Spleen (tissue), 11 donors: ENCODE measurements at regions not wholly inside any gene's neighbourhood (a gene's known extent, or its start where the extent isn't known, plus 50 kb on each side); places are given as distances from the start of the nearest gene placed in this dataset.

Source experiments
- DNase-seq: peaks from one replicate; pipeline ENCODE4 v3.0.0-alpha.2; 2020
- H3K27ac ChIP-seq, 8 donors: fragments of 200-600 bp; sonication (generic) in 7 of 8; 1 replicate in 4 of 8; 2 replicates in 4 of 8; pipeline versions ENCODE4 v1.5.0 to v1.8.0; 2016 to 2021; ENCODE audit warnings: inconsistent platforms in 4 of 8, mild to moderate bottlenecking in 4 of 8, moderate library complexity in 1 of 8
- H3K27me3 ChIP-seq, 7 donors: fragments of 200-600 bp; sonication (generic) in 6 of 7; replicated peaks in 1 of 7; 1 replicate in 4 of 7; 2 replicates in 3 of 7; pipeline versions ENCODE4 v1.5.0 to v1.8.0; 2016 to 2021; ENCODE audit warnings: inconsistent platforms in 3 of 7, mild to moderate bottlenecking in 1 of 7
- H3K36me3 ChIP-seq, 6 donors: fragments of 200-600 bp; sonication (generic) in 5 of 6; 1 replicate in 4 of 6; 2 replicates in 2 of 6; pipeline versions ENCODE4 v1.5.0 to v1.8.0; 2016 to 2021; ENCODE audit warnings: inconsistent platforms in 2 of 6
- H3K4me1 ChIP-seq, 6 donors: fragments of 200-600 bp; sonication (generic) in 5 of 6; 1 replicate in 3 of 6; 2 replicates in 3 of 6; pipeline versions ENCODE4 v1.5.0 to v1.8.0; 2016 to 2021; ENCODE audit warnings: inconsistent platforms in 3 of 6
- H3K4me3 ChIP-seq, 8 donors: fragments of 200-600 bp; sonication (generic) in 7 of 8; 1 replicate in 4 of 8; 2 replicates in 4 of 8; pipeline versions ENCODE4 v1.5.0 to v1.8.0; 2016 to 2021; ENCODE audit warnings: inconsistent platforms in 4 of 8, mild to moderate bottlenecking in 4 of 8, moderate library complexity in 2 of 8
- H3K9me3 ChIP-seq, 8 donors: fragments of 200-600 bp; sonication (generic) in 7 of 8; 1 replicate in 4 of 8; 2 replicates in 4 of 8; pipeline versions ENCODE4 v1.5.0 to v1.8.0; 2016 to 2021; ENCODE audit warnings: inconsistent platforms in 4 of 8
- POLR2A ChIP-seq, 3 donors: fragments of 450-650 bp; IDR thresholded peaks; one replicate each; pipeline ENCODE4 v1.5.1; 2017; ENCODE audit warnings: antibody characterized with exemption in 3 of 3, mild to moderate bottlenecking in 1 of 3
- POLR2AphosphoS5 ChIP-seq, 3 donors: sonication (generic); formaldehyde crosslinking; IDR thresholded peaks; one replicate each; pipeline ENCODE4 v1.5.1; 2017; ENCODE audit warnings: antibody characterized with exemption in 3 of 3
- WGBS, 5 donors: extraction: QIAGEN DNeasy Blood & Tissue Kit in 3 of 5; methylation state at CpG; one replicate each; pipeline versions ENCODE4 v1.1.5 to v1.1.7; 2013 to 2018; 5-methylcytosine and 5-hydroxymethylcytosine counted together
- intact Hi-C: fragments of 100-400 bp; cut with DNase I; formaldehyde crosslinking; loops from one replicate; pipeline ENCODE4 v1.15.0; 2023; ENCODE audit warnings: low total_unique reads
- TF ChIP-seq, protein P1 (sequence below), 11 experiments: fragments of 200-600 bp in 7 of 11; fragments of 450-650 bp in 4 of 11; sonication (generic) in 4 of 11; IDR thresholded peaks in 8 of 11; conservative IDR thresholded peaks in 3 of 11; 1 replicate in 7 of 11; 2 replicates in 4 of 11; pipeline versions ENCODE4 v1.4.0 to v1.8.0; 2016 to 2021; ENCODE audit warnings: antibody characterized with exemption in 11 of 11, inconsistent platforms in 4 of 11, mild to moderate bottlenecking in 1 of 11
- donor health status: healthy with polysubstance abuse.
- donor health status: DM: no; HTN: no; CAD: no; lungs with moderate emphysema.
- donor health status: DM: no; HTN: no; CAD: no.
- donor health status: Bipolar disorder and iron deficiency.
- donor health status: healthy.
- donor health status: DM: no; HTN: no; CAD: no.
- donor health status: DM: yes; HTN: yes; CAD: no.

DNA sequence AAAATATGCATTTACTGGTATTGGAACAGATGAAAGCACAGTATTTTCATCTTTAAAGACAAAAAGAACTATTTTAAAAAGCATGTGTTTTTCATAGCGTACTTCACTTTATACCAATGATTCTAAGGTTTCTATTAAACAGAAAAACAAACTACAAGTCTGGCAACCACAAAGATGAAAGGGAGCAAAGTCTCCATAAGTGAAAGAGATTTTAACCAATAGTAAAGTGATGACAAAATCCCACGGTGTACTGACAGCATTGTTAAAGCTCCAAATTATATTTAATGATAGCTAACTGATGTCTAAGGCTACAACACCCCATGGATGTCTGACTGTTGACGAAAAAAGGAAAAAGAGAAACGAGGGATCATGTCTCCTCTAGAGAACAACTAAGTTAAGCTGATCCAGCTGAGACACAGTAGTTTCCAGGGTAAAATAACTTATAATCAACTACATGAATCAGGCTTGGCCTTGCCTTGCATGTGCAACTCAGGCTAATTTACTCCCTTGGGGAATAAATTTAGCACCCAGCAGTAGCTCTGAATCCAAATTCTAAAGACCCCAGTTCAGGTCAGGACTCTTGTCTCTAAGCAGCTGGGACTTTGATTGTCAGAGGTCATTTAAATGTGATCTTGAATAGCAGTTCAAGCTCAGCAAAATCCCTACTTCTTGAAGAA, 56.0 kb upstream of the TAB2 start:
- TF ChIP-seq, protein P1, sequence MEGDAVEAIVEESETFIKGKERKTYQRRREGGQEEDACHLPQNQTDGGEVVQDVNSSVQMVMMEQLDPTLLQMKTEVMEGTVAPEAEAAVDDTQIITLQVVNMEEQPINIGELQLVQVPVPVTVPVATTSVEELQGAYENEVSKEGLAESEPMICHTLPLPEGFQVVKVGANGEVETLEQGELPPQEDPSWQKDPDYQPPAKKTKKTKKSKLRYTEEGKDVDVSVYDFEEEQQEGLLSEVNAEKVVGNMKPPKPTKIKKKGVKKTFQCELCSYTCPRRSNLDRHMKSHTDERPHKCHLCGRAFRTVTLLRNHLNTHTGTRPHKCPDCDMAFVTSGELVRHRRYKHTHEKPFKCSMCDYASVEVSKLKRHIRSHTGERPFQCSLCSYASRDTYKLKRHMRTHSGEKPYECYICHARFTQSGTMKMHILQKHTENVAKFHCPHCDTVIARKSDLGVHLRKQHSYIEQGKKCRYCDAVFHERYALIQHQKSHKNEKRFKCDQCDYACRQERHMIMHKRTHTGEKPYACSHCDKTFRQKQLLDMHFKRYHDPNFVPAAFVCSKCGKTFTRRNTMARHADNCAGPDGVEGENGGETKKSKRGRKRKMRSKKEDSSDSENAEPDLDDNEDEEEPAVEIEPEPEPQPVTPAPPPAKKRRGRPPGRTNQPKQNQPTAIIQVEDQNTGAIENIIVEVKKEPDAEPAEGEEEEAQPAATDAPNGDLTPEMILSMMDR (IDR thresholded peaks at IDR 0.05 in 8 of 11, conservative IDR thresholded peaks at IDR 0.05 in 3 of 11): no peak
- TF ChIP-seq POLR2A (IDR thresholded peaks at IDR 0.05) (no peak), POLR2AphosphoS5 (IDR thresholded peaks at IDR 0.05) (no peak)
- Histone ChIP-seq H3K36me3 (no peaks in the 10 kb centered on the region), H3K4me1 (peaks cover 0 to 23% (median 7%) of the 10 kb centered on the region in 6 donors), H3K27ac (no peak overlapping the region), H3K9me3 (no peaks in the 10 kb centered on the region), H3K27me3 (no peaks in the 10 kb centered on the region), H3K4me3 (no peak overlapping the region)
- WGBS, 5 donors: 78 to 86% (median 81%) methylated on average over 4 of the region's 4 CpGs
- no peak for DNase-seq
- intact Hi-C loops: no loop called here

DNA sequence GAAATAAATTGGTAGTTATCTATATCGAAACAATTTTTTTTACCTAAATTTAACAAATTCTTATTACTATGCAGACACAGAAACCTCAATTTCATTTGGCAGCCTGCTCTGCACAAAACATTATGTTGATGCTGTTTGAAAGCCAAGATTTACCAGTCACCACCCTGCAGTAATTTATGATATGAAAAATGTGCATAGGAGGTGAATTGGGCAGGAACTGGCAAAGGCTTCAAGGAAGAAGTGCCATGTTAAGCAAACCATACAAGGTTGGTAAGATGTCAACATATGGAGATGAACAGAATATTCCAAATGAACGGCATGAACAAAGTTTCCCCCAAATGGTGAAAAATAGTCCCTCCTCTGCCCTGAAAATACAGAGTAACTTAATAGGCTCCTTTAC, 54.2 kb upstream of the TAB2 start:
- H3K27ac ChIP-seq: no peak overlapping the region
- H3K27me3 ChIP-seq: no peaks in the 10 kb centered on the region
- H3K36me3 ChIP-seq: no peaks in the 10 kb centered on the region
- intact Hi-C loops: no loop called here
- 92 to 100% (median 94%) methylated on average over 2 of the region's 2 CpGs for WGBS, 5 donors
- no peak for DNase-seq
- no peak overlapping the region for H3K4me3 ChIP-seq
- H3K9me3 ChIP-seq: no peaks in the 10 kb centered on the region
- peaks cover 0 to 35% (median 13%) of the 10 kb centered on the region in 6 donors for H3K4me1 ChIP-seq
- TF ChIP-seq, protein P1 (IDR thresholded peaks at IDR 0.05 in 8 of 11, conservative IDR thresholded peaks at IDR 0.05 in 3 of 11): no peak
- TF ChIP-seq POLR2A (IDR thresholded peaks at IDR 0.05): no peak
- TF ChIP-seq POLR2AphosphoS5 (IDR thresholded peaks at IDR 0.05): no peak

DNA sequence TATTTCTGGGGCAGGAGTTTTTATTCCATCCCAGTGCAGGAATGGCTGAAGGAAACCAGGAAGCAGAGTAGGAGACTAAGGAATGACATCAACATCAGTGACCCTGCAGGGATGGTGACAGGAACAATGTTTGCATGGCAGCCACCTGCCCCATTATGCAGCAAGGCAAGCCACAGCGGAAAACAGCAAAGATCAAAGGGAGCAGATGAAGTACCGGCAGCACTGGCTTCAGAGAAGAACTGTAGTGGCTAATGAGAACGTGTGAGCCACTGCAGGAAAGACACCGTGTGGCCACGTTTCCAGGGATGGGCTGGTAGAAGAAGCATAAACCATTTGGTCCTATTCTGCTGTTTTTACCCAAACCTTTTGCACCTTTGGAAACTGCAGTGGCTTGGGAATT, 52.9 kb upstream of the TAB2 start:
- no peak for TF ChIP-seq POLR2AphosphoS5 (IDR thresholded peaks at IDR 0.05)
- H3K27ac ChIP-seq: no peak overlapping the region
- H3K4me3 ChIP-seq: no peak overlapping the region
- intact Hi-C loops: no loop called here
- no peaks in the 10 kb centered on the region for H3K9me3 ChIP-seq
- 67 to 81% (median 77%) methylated on average over 5 of the region's 5 CpGs for WGBS, 5 donors
- no peak for DNase-seq
- H3K36me3 ChIP-seq: no peaks in the 10 kb centered on the region
- H3K27me3 ChIP-seq: no peaks in the 10 kb centered on the region
- peaks cover 0 to 31% (median 13%) of the 10 kb centered on the region in 6 donors for H3K4me1 ChIP-seq

DNA sequence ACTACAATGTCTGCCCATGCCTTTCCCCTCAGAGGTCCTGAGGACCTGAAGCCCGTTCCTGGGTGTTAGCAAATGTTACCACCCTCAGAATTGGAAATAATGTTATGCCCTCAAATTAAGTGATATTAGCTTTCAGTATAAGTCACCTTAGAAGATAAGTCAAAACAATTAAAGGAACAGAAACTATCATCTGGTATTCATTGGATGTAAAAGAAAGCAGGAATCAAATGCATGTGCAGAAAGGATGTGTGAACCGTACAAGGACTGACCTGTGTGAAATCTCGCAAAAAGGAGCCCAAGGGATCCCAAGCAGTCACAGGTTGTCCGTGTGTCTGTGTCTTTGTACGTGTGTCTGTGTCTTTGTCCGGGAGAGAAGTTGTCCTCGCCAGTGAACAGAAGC, 51.6 kb upstream of the TAB2 start:
- no peaks in the 10 kb centered on the region for H3K9me3 ChIP-seq
- H3K4me1 ChIP-seq: peaks cover 0 to 43% (median 15%) of the 10 kb centered on the region in 6 donors
- no peaks in the 10 kb centered on the region for H3K36me3 ChIP-seq
- intact Hi-C loops: no loop called here
- no peaks in the 10 kb centered on the region for H3K27me3 ChIP-seq
- no peak for DNase-seq
- TF ChIP-seq, protein P1 (IDR thresholded peaks at IDR 0.05 in 8 of 11, conservative IDR thresholded peaks at IDR 0.05 in 3 of 11): no peak
- 75 to 84% (median 81%) methylated on average over 7 of the region's 7 CpGs for WGBS, 5 donors
- no peak overlapping the region for H3K4me3 ChIP-seq
- H3K27ac ChIP-seq: peak overlapping the region in 3 of 8 donors; percentile 52 to 71 (median 60)
